ENCODE measurements at regions not wholly inside any gene's neighbourhood (a gene's known extent, or its start where the extent isn't known, plus 50 kb on each side); places are given as distances from the start of the nearest gene placed in this dataset.
"Not testable (repeated sequence)": the region's sequence is repeated elsewhere in the genome, so short reads cannot be mapped to it uniquely, and the experiment has no call there.

DNA sequence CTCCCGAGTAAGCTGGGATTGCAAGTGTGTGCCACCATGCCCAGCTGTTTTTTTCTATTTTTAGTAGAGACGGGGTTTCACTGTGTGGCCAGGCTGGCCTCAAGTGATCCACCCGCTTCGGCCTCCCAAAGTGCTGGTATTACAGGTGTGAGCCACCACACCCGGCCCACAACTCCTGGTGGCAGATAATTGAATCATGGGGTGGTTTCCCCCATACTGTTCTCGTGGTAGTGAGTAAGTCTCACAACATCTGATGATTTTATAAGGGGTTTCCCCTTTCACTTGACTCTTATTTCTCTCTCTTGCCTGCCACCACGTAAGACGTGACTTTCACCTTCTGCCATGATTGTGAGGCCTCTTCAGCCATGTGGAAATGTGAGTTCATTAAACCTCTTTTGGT lies 79.1 kb downstream of the SOWAHC start:
- TF ChIP-seq, protein P1, sequence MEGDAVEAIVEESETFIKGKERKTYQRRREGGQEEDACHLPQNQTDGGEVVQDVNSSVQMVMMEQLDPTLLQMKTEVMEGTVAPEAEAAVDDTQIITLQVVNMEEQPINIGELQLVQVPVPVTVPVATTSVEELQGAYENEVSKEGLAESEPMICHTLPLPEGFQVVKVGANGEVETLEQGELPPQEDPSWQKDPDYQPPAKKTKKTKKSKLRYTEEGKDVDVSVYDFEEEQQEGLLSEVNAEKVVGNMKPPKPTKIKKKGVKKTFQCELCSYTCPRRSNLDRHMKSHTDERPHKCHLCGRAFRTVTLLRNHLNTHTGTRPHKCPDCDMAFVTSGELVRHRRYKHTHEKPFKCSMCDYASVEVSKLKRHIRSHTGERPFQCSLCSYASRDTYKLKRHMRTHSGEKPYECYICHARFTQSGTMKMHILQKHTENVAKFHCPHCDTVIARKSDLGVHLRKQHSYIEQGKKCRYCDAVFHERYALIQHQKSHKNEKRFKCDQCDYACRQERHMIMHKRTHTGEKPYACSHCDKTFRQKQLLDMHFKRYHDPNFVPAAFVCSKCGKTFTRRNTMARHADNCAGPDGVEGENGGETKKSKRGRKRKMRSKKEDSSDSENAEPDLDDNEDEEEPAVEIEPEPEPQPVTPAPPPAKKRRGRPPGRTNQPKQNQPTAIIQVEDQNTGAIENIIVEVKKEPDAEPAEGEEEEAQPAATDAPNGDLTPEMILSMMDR (IDR thresholded peaks at IDR 0.05 in 8 of 11, conservative IDR thresholded peaks at IDR 0.05 in 3 of 11), result not testable (repeated sequence)
- not testable (repeated sequence) for TF ChIP-seq POLR2AphosphoS5, POLR2A (IDR thresholded peaks at IDR 0.05)
